K562 (cell line): ENCODE measurements at regions not wholly inside any gene's neighbourhood (a gene's known extent, or its start where the extent isn't known, plus 50 kb on each side); places are given as distances from the start of the nearest gene placed in this dataset.

ENCODE experiments used
- ARHGAP35 ChIP-seq: fragments of 450-650 bp; IDR thresholded peaks from 2 replicates; pipeline ENCODE4 v1.6.1; 2018; ENCODE audit not compliant: partially characterized antibody
- ARID1B ChIP-seq: fragments of 450-650 bp; IDR thresholded peaks from 2 replicates; pipeline ENCODE4 v1.6.1; 2016; ENCODE audit warnings: antibody characterized with exemption, mild to moderate bottlenecking, inconsistent platforms
- CBX1 ChIP-seq: sonication (generic); IDR thresholded peaks from 2 replicates; pipeline ENCODE4 v1.6.1; 2016; ENCODE audit warnings: antibody characterized with exemption, low read depth, mild to moderate bottlenecking
- CTBP1 ChIP-seq: fragments of 450-650 bp; IDR thresholded peaks from 2 replicates; pipeline ENCODE4 v1.6.1; 2016; ENCODE audit warnings: borderline replicate concordance
- IRF2 ChIP-seq: sonication (generic); formaldehyde crosslinking; IDR thresholded peaks from 2 replicates; pipeline ENCODE4 v1.8.1; 2022; ENCODE audit warnings: mild to moderate bottlenecking, missing genetic modification reagents
- MYC ChIP-seq, 2 experiments: fragments of 250-450 bp in 1 of 2; sonication (Bioruptor Pico) in 1 of 2; IDR thresholded peaks; 2 replicates each; pipeline versions ENCODE4 v1.5.1 to v1.6.1; 2012 to 2021; ENCODE audit warnings: low read depth in 2 of 2, borderline replicate concordance in 1 of 2, improper control_type of control experiment in 1 of 2, low read length in 1 of 2, mild to moderate bottlenecking in 1 of 2, moderate library complexity in 1 of 2
- RBM17 ChIP-seq: fragments of 200-400 bp; formaldehyde crosslinking; IDR thresholded peaks from 2 replicates; pipeline ENCODE4 v1.6.1; 2017; ENCODE audit warnings: low read depth, mild to moderate bottlenecking, low read length, borderline replicate concordance
- SP1 ChIP-seq: sonication (generic); formaldehyde crosslinking; IDR thresholded peaks from 2 replicates; pipeline ENCODE4 v1.8.1; 2022; ENCODE audit warnings: mild to moderate bottlenecking, missing genetic modification reagents
- YBX1 ChIP-seq: fragments of 450-650 bp; IDR thresholded peaks from 2 replicates; pipeline ENCODE4 v1.7.1; 2016; ENCODE audit warnings: mild to moderate bottlenecking
- TF ChIP-seq, protein P1 (sequence below), 2 experiments: fragments of 450-650 bp in 1 of 2; sonication (generic) in 1 of 2; formaldehyde crosslinking in 1 of 2; IDR thresholded peaks; 2 replicates each; pipeline versions ENCODE4 v1.7.1 to v1.9.0; 2016 to 2022; ENCODE audit warnings: inconsistent platforms in 1 of 2, mild to moderate bottlenecking in 1 of 2, missing genetic modification reagents in 1 of 2
- TF ChIP-seq, protein P2 (sequence below): sonication (generic); formaldehyde crosslinking; IDR thresholded peaks from 2 replicates; pipeline ENCODE4 v1.8.1; 2023; ENCODE audit warnings: missing genetic modification reagents, mild to moderate bottlenecking, borderline replicate concordance
- TF ChIP-seq, protein P3 (sequence below): fragments of 250-450 bp; sonication (Bioruptor Pico); IDR thresholded peaks from 2 replicates; pipeline ENCODE4 v1.9.0; 2021; ENCODE audit warnings: mild to moderate bottlenecking
- TF ChIP-seq, protein P4 (sequence below): sonication (generic); formaldehyde crosslinking; IDR thresholded peaks from 2 replicates; pipeline ENCODE4 v1.8.1; 2022; ENCODE audit warnings: missing genetic modification reagents

DNA sequence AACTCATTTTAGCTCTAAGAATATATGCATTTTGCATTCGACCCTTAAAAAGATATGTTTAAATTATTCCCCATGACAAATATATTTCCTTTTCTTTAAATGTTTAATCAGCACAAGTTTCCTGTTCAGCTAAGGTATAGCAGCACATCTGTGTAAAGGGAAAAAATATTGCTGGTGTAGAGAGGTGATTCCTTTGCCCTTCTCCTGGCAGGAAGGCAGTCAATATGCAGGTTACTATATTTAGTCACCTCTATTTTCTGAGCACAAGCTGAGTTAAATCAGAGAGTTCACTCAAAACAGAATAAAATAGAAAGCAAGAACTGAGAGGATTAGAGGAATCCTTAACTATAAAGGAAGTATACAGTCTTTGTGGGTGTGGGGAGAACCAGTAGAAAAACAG, 274.4 kb upstream of the PCSK5 start (continued):
- TF ChIP-seq, protein P1, sequence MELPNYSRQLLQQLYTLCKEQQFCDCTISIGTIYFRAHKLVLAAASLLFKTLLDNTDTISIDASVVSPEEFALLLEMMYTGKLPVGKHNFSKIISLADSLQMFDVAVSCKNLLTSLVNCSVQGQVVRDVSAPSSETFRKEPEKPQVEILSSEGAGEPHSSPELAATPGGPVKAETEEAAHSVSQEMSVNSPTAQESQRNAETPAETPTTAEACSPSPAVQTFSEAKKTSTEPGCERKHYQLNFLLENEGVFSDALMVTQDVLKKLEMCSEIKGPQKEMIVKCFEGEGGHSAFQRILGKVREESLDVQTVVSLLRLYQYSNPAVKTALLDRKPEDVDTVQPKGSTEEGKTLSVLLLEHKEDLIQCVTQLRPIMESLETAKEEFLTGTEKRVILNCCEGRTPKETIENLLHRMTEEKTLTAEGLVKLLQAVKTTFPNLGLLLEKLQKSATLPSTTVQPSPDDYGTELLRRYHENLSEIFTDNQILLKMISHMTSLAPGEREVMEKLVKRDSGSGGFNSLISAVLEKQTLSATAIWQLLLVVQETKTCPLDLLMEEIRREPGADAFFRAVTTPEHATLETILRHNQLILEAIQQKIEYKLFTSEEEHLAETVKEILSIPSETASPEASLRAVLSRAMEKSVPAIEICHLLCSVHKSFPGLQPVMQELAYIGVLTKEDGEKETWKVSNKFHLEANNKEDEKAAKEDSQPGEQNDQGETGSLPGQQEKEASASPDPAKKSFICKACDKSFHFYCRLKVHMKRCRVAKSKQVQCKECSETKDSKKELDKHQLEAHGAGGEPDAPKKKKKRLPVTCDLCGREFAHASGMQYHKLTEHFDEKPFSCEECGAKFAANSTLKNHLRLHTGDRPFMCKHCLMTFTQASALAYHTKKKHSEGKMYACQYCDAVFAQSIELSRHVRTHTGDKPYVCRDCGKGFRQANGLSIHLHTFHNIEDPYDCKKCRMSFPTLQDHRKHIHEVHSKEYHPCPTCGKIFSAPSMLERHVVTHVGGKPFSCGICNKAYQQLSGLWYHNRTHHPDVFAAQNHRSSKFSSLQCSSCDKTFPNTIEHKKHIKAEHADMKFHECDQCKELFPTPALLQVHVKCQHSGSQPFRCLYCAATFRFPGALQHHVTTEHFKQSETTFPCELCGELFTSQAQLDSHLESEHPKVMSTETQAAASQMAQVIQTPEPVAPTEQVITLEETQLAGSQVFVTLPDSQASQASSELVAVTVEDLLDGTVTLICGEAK (IDR thresholded peaks at IDR 0.05): no peak
- TF ChIP-seq, protein P1 (CRISPR knock-in tag; IDR thresholded peaks at IDR 0.05): no peak
- TF ChIP-seq CTBP1 (no peak), SP1 (CRISPR knock-in tag) (no peak), YBX1 (no peak), CBX1 (no peak), RBM17 (no peak), IRF2 (CRISPR knock-in tag) (no peak), ARID1B (no peak), ARHGAP35 (no peak), MYC (IDR thresholded peaks at IDR 0.05; ENCODE audit: low read depth, low read length) (no peak), MYC (CRISPR knock-in tag; IDR thresholded peaks at IDR 0.05; ENCODE audit: borderline replicate concordance, low read depth) (no peak)
- TF ChIP-seq, protein P2, sequence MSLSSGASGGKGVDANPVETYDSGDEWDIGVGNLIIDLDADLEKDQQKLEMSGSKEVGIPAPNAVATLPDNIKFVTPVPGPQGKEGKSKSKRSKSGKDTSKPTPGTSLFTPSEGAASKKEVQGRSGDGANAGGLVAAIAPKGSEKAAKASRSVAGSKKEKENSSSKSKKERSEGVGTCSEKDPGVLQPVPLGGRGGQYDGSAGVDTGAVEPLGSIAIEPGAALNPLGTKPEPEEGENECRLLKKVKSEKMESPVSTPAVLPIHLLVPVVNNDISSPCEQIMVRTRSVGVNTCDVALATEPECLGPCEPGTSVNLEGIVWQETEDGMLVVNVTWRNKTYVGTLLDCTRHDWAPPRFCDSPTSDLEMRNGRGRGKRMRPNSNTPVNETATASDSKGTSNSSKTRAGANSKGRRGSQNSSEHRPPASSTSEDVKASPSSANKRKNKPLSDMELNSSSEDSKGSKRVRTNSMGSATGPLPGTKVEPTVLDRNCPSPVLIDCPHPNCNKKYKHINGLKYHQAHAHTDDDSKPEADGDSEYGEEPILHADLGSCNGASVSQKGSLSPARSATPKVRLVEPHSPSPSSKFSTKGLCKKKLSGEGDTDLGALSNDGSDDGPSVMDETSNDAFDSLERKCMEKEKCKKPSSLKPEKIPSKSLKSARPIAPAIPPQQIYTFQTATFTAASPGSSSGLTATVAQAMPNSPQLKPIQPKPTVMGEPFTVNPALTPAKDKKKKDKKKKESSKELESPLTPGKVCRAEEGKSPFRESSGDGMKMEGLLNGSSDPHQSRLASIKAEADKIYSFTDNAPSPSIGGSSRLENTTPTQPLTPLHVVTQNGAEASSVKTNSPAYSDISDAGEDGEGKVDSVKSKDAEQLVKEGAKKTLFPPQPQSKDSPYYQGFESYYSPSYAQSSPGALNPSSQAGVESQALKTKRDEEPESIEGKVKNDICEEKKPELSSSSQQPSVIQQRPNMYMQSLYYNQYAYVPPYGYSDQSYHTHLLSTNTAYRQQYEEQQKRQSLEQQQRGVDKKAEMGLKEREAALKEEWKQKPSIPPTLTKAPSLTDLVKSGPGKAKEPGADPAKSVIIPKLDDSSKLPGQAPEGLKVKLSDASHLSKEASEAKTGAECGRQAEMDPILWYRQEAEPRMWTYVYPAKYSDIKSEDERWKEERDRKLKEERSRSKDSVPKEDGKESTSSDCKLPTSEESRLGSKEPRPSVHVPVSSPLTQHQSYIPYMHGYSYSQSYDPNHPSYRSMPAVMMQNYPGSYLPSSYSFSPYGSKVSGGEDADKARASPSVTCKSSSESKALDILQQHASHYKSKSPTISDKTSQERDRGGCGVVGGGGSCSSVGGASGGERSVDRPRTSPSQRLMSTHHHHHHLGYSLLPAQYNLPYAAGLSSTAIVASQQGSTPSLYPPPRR: no peak
- TF ChIP-seq, protein P3, sequence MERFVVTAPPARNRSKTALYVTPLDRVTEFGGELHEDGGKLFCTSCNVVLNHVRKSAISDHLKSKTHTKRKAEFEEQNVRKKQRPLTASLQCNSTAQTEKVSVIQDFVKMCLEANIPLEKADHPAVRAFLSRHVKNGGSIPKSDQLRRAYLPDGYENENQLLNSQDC: no peak
- TF ChIP-seq, protein P4, sequence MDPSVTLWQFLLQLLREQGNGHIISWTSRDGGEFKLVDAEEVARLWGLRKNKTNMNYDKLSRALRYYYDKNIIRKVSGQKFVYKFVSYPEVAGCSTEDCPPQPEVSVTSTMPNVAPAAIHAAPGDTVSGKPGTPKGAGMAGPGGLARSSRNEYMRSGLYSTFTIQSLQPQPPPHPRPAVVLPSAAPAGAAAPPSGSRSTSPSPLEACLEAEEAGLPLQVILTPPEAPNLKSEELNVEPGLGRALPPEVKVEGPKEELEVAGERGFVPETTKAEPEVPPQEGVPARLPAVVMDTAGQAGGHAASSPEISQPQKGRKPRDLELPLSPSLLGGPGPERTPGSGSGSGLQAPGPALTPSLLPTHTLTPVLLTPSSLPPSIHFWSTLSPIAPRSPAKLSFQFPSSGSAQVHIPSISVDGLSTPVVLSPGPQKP: no peak
